Daoy (cell line): ENCODE measurements at regions not wholly inside any gene's neighbourhood (a gene's known extent, or its start where the extent isn't known, plus 50 kb on each side); places are given as distances from the start of the nearest gene placed in this dataset.
"Not testable (repeated sequence)": the region's sequence is repeated elsewhere in the genome, so short reads cannot be mapped to it uniquely, and the experiment has no call there.

ENCODE experiments used
- DNase-seq: peaks from one replicate; pipeline ENCODE4 v3.0.0-alpha.2; 2015; ENCODE audit warnings: low read depth

DNA sequence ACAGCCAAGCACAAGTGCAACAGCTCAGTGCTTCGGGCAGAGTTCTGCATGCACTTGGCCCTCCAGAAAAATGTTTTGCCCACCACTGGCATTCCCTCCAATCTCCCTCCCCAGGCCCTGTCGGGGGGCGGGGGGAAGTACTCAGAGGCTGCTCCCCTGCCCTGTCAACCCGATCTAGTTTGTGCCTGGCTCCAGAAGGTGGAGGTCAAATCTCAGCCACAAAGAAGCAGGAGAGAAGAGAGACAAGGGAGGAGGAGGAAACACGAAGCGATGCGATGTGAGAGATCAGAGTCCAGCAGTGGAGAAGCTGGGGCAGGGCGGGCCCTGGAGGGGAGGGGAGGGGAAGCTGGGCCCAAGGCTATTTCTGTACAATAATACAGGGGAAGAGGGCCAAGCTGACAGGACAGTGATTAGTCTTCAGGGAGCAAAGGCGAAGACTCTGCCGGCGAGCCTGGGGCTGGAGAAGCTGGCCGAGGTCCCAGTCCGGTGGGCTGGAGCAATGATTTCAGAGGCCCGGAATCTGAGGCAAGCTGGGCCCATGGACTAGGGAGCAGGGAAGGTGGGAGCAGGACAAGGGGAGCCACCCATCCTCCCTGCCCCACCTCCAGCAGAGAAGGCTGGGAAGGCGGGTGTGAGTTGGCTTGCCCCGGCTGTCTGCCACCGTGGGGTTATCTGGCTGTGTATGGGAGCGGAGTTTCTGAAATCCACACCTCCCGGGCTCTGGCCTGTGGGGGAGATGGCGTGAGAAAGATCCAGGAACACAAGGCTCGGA, 167.1 kb downstream of the EFNB1 start:
- DNase-seq, result peak; percentile 22

GRCh38 chrX:68995386-68995779, 166.6 kb downstream of the EFNB1 start:
- no peak for DNase-seq

GRCh38 chrX:68994891-68995255, 166.1 kb downstream of the EFNB1 start:
- DNase-seq, result no peak

GRCh38 chrX:68994135-68994890, 165.5 kb downstream of the EFNB1 start:
- DNase-seq, result no peak

- no peak for DNase-seq
Observed at GRCh38 chrX:68992821-68993397, 164.1 kb downstream of the EFNB1 start.

DNA sequence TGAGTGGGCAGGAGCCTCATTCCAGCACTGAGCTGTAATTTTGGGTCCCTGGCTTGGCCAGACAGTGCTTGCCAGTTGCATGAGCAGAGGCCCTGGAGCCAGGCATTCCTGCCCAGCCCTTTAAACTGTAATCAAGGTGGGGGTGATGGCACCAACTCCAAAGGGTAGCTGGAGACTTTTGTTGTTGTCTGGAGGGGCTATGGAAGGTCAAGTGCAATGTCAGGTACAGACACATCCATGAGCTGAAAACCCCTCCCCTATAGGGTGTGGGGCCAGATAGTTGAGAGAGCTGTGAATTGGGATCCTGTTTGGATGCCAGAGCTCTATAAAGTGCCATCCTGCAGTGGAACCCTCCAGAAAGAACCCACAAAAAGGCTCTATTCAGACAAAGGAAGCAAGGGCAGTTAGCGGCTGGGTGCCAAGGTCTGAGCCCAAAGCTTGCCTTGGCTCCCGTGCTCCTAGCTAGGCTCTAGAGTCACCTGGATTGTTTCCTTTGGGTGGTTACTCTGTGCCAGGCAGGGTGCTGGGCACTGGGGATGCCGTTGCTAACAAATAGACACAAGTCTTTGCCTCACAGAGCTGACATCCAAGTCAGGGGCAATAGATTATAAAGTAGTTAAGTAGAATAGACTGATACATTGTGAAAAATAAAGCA, 163.0 kb downstream of the EFNB1 start:
- no peak for DNase-seq

DNA sequence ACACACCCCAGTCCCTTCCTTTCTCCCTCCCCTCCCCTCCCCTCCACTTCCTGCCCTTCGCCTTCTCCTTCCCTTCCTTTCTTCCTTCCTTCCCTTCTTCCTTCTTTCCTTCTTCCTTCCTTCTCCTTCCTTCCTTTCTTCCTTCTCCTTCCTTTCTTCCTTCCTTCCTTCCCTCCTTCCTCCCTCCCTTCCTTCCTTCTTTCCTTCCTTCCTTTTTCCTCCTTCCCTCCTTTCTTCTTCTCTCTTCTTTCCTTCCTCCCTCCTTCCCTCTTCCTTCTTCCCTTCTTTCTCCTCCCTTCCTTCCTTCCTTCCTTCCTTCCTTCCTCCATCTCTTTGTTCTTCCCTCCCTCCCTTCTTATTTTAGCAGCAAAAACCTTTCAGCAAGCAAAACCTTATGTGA, 162.1 kb downstream of the EFNB1 start:
- DNase-seq, result no peak

GRCh38 chrX:68989865-68990606, 161.2 kb downstream of the EFNB1 start:
- peak; percentile 9 for DNase-seq

GRCh38 chrX:68989456-68989855, 160.6 kb downstream of the EFNB1 start:
- DNase-seq, result no peak

DNA sequence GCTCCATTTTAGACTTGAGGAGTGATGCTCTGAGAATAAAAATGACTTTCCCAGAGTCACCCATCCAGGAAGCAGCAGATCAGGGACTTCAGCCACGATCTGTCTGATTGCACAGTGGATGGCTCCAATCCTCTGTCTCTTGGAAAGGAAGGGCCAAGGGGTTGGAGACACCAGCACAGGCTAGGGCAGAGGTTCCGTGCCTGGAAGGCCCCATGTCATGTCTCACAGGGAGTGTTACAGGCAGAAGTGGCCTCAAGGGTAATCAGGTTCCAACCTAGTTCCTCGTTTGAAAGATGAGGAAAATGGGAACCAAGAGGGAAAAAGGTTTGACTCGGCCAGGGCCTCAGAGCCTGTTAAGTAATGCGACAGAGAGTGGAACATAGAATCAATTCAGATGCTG, 160.0 kb downstream of the EFNB1 start:
- no peak for DNase-seq

- no peak for DNase-seq
Observed at GRCh38 chrX:68985135-68985755, 156.4 kb downstream of the EFNB1 start.

DNA sequence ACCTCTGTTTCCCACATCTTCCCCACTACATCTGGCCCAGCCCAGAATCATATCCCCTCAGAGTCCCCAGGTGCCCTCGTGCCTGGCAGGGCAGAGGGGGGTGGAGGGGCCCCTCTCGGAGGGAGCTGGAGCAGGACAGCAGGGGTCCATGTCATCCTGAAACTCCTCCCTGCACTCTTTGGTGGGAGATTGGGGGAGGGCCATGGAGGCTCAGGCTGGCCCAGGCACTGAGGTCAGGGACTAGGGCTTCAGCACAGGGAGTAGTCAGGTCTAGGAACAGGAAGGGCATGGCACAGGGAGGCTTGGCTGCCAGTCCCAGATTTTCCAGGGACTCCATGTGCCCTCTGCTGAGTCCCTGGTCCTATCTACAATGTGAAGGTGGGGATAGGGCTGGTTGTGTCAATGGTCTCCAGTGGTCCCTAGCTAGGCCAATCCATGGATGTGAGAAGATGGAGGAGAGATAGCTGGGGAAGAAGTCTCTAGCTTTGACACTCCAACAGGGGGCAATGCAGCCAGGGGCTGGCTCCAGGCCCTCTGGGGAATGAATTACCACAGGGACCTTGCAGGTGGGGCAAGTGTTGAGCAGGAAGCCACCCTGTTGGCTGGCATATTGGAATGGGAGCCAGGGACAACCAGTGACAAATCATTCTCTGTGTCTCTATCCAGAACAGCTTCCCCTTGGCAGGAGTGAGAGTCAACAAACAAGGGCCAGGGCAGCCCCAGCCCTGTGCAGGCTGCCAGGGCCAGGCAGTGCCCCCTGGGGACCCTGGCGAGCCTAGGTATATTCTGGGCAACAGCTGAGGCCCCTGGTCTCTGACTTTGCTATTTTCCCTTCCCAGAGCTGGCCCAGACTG, 154.4 kb downstream of the EFNB1 start:
- no peak for DNase-seq

DNA sequence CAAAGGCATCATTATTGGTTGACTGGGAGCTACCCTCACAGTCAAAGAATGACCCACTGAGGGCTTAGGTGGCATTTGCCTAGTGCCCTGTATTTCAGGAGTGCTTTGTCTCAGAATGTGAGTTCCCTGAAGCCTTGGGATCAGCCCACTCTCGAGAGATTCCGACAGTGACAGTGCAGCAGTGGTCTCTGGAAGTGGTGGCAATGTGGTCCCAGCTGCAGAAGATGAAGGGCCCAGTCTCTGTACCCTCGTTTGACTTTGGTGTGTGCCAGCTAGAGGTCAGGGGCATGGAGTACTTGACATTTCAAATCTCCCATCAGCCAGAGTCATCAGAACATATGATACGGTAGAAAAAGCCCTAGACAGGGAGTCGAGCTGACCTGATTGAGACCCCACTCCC, 153.7 kb downstream of the EFNB1 start:
- DNase-seq, result no peak

GRCh38 chrX:68980906-68981616, 152.2 kb downstream of the EFNB1 start:
- DNase-seq, result no peak

- no peak for DNase-seq
Observed at GRCh38 chrX:68978655-68979054, 149.8 kb downstream of the EFNB1 start.

DNA sequence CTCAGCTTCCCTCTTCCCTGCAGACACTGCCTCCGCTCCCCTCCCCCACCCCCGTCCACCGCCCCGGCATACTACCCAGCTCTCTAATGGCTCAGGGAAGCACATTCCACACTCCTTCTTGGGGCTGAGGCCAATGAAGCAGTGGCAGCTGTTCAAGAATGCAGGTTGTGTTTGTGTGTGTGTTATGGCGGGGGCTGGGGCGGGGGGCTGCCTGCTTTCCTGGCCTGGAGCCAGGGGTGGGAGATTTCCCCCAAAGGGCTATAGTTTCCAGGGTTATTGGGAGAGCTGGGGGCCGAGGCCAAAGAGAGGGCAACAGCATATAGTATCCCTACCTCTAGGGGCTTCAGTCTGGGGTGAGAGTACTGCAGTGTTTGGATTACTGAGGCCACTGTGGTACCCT, 149.4 kb downstream of the EFNB1 start:
- no peak for DNase-seq

- DNase-seq, result no peak
Observed at GRCh38 chrX:68953331-68953730, 124.5 kb downstream of the EFNB1 start.

DNA sequence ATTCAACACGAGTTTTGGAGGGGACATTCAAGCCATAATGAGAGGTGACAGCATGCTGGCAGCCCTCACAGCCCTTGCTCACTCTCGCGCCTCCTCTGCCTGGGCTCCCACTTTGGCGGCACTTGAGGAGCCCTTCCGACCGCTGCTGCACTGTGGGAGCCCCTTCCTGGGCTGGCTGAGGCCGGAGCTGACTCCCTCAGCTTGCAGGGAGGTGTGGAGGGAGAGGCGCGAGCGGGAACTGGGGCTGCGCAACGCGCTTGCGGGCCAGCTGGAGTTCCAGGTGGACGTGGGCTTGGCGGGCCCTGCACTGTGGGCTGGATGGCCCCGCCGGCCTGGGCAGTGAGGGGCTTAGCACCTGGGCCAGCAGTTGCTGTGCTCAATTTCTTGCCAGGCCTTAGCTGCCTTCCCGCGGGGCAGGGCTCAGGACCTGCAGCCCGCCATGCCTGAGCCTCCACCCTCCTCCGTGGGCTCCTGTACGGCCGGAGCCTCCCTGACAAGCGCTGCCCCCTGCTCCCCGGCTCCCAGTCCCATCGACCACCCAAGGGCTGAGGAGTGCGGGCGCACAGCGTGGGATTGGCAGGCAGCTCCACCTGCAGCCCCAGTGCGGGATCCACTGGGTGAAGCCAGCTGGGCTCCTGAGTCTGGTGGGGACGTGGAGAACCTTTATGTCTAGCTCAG, 123.3 kb downstream of the EFNB1 start:
- not testable (repeated sequence) for DNase-seq

GRCh38 chrX:68950937-68951336, 122.1 kb downstream of the EFNB1 start:
- no peak for DNase-seq
